Ectodermal cell (in vitro differentiated cells): ENCODE measurements at regions not wholly inside any gene's neighbourhood (a gene's known extent, or its start where the extent isn't known, plus 50 kb on each side); places are given as distances from the start of the nearest gene placed in this dataset.

Experiments used
- H3K27ac ChIP-seq: 2 replicates; pipeline ENCODE4 v1.7.0; 2013; ENCODE audit warnings: mild to moderate bottlenecking, low read depth, low read length; ENCODE audit not compliant: insufficient read depth, poor library complexity, severe bottlenecking
- H3K27me3 ChIP-seq: 2 replicates; pipeline ENCODE4 v1.7.0; 2013; ENCODE audit warnings: mild to moderate bottlenecking, low read length; ENCODE audit not compliant: insufficient read depth, control insufficient read depth, poor library complexity, severe bottlenecking
- H3K36me3 ChIP-seq: one replicate; pipeline ENCODE4 v1.7.0; 2013; ENCODE audit warnings: low read length; ENCODE audit not compliant: control insufficient read depth, insufficient read depth
- H3K4me1 ChIP-seq: one replicate; pipeline ENCODE4 v1.7.0; 2013; ENCODE audit warnings: low read length; ENCODE audit not compliant: control insufficient read depth, insufficient read depth
- H3K4me3 ChIP-seq: 2 replicates; pipeline ENCODE4 v1.7.0; 2013; ENCODE audit warnings: low read depth, low read length, control low read depth; ENCODE audit not compliant: insufficient read depth
- H3K9me3 ChIP-seq: 2 replicates; pipeline ENCODE4 v1.7.0; 2013; ENCODE audit warnings: mild to moderate bottlenecking, low read length, moderate library complexity; ENCODE audit not compliant: control insufficient read depth
- WGBS, 2 experiments: methylation state at CpG; one replicate each; pipeline ENCODE4 v1.1.7; 2013; ENCODE audit warnings: missing lambda C conversion rate in 2 of 2; 5-methylcytosine and 5-hydroxymethylcytosine counted together

GRCh38 chr16:82262244-82262643 lies 92.2 kb upstream of the MPHOSPH6 start:
- 91 to 97% methylated on average over 3 of the region's 3 CpGs for WGBS, 2 experiments
- Histone ChIP-seq H3K27me3 (peaks cover 9% of the 10 kb centered on the region), H3K4me3 (no peak overlapping the region), H3K36me3 (no peaks in the 10 kb centered on the region), H3K4me1 (no peaks in the 10 kb centered on the region), H3K9me3 (no peaks in the 10 kb centered on the region), H3K27ac (no peak overlapping the region)

GRCh38 chr16:82260212-82260795 lies 90.3 kb upstream of the MPHOSPH6 start:
- Histone ChIP-seq H3K27me3 (peaks cover 9% of the 10 kb centered on the region), H3K9me3 (no peaks in the 10 kb centered on the region), H3K4me3 (no peak overlapping the region), H3K4me1 (no peaks in the 10 kb centered on the region), H3K27ac (no peak overlapping the region), H3K36me3 (no peaks in the 10 kb centered on the region)
- 75 to 78% methylated on average over 6 of the region's 6 CpGs for WGBS, 2 experiments

GRCh38 chr16:82259731-82260130 lies 89.7 kb upstream of the MPHOSPH6 start:
- no peak overlapping the region for H3K4me3 ChIP-seq
- no peaks in the 10 kb centered on the region for H3K9me3 ChIP-seq
- H3K27ac ChIP-seq = no peak overlapping the region
- peaks cover 9% of the 10 kb centered on the region for H3K27me3 ChIP-seq
- H3K4me1 ChIP-seq = no peaks in the 10 kb centered on the region
- H3K36me3 ChIP-seq = no peaks in the 10 kb centered on the region
- WGBS, 2 experiments = 91 to 94% methylated on average over 1 of the region's 1 CpG

- whole genome bisulfite sequencing, 2 experiments = 94% methylated on average over 7 of the region's 7 CpGs
These were observed 88.0 kb upstream of the MPHOSPH6 start for GRCh38 chr16:82257990-82258389.

GRCh38 chr16:82252582-82252981 lies 82.6 kb upstream of the MPHOSPH6 start:
- Histone ChIP-seq H3K27ac (no peak overlapping the region), H3K4me3 (no peak overlapping the region), H3K27me3 (no peaks in the 10 kb centered on the region), H3K4me1 (no peaks in the 10 kb centered on the region), H3K9me3 (no peaks in the 10 kb centered on the region), H3K36me3 (no peaks in the 10 kb centered on the region)
- 86 to 91% methylated on average over 2 of the region's 2 CpGs for WGBS, 2 experiments

More at GRCh38 chr16:82257990-82258389, 88.0 kb upstream of the MPHOSPH6 start:
- H3K4me1 ChIP-seq = no peaks in the 10 kb centered on the region
- no peaks in the 10 kb centered on the region for H3K9me3 ChIP-seq
- peaks cover 5% of the 10 kb centered on the region for H3K27me3 ChIP-seq
- H3K36me3 ChIP-seq = no peaks in the 10 kb centered on the region
- no peak overlapping the region for H3K27ac ChIP-seq
- H3K4me3 ChIP-seq = no peak overlapping the region

DNA sequence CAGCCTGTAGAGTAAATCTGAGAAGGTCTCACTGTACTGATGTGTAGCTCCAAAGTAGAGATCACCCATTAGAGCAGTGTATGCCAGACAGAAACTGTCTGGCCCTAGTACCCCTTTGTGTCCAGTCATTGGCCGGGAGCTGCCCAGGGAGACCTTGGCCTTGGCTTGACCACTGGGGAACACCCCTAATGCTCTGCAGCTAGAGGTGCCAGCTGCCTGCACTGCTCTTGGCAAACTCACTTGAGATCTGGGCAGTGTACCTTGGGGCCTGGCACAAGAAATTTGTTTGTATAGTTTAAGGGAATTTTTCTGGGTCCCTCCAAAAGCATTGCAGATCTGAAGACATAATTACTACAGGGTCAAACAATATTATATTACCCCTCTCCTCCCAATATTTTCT lies 78.7 kb upstream of the MPHOSPH6 start:
- no peak overlapping the region for H3K27ac ChIP-seq
- no peaks in the 10 kb centered on the region for H3K4me1 ChIP-seq
- no peaks in the 10 kb centered on the region for H3K36me3 ChIP-seq
- no peak overlapping the region for H3K4me3 ChIP-seq
- H3K9me3 ChIP-seq = no peaks in the 10 kb centered on the region
- 92 to 97% methylated on average over 1 of the region's 1 CpG for WGBS, 2 experiments
- H3K27me3 ChIP-seq = no peaks in the 10 kb centered on the region

GRCh38 chr16:82248012-82248656 lies 78.1 kb upstream of the MPHOSPH6 start:
- Histone ChIP-seq H3K9me3 (no peaks in the 10 kb centered on the region), H3K36me3 (no peaks in the 10 kb centered on the region), H3K27me3 (no peaks in the 10 kb centered on the region), H3K4me3 (no peak overlapping the region), H3K4me1 (no peaks in the 10 kb centered on the region), H3K27ac (no peak overlapping the region)
- WGBS, 2 experiments = 80 to 81% methylated on average over 5 of the region's 5 CpGs

DNA sequence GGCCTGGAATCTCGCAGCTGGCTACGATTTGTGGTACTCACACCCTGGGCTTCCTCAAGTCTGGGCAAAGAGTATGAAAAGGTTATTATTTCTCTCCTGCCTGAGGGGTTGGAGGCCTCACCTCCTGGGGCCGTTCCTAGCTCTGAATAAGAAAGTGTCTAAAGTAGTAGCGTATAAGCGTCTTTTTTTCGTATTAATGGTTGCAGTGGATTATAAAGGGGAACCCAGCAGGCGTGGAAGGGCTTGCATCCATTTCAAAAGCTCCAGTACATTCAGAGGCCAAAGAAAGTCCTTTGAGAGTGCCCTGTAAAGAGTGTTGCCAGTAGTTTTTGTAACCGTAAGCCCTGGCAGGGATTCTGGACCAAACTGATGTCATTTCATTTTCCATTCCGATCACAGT lies 72.2 kb upstream of the MPHOSPH6 start:
- Histone ChIP-seq H3K27me3 (no peaks in the 10 kb centered on the region), H3K4me1 (no peaks in the 10 kb centered on the region), H3K9me3 (no peaks in the 10 kb centered on the region), H3K4me3 (no peak overlapping the region), H3K36me3 (no peaks in the 10 kb centered on the region), H3K27ac (no peak overlapping the region)
- 91 to 94% methylated on average over 9 of the region's 9 CpGs for WGBS, 2 experiments

DNA sequence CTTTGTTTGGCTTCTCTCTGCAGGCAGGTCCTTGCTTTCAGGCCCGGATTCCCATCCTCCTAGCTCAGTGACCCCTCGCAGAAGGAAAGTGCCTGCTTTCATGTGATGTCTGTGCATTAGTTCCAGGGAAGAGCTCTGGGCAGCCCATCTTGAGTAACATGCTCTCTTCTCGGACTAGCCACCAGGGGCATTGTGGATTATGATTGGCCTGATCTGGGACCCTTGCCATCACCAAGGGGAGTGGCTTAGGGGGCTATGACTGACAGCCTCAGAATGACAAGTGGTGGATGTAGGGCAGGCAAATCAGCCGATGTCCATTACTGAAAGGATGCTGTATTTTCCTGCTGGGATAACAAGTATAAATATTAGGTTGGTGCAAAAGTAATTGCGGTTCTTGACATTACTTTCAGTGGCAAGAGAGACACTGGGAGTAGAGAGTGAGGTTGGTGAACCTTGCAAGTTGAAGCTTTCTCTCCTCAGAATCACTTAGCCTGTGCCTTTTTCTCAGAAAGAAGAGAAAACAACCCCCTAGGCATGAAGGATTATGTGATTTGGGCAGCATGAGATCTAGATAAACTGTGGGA lies 71.5 kb upstream of the MPHOSPH6 start:
- 93 to 94% methylated on average over 5 of the region's 5 CpGs for WGBS, 2 experiments
- Histone ChIP-seq H3K4me3 (no peak overlapping the region), H3K27ac (no peak overlapping the region), H3K27me3 (no peaks in the 10 kb centered on the region), H3K9me3 (no peaks in the 10 kb centered on the region), H3K4me1 (no peaks in the 10 kb centered on the region), H3K36me3 (no peaks in the 10 kb centered on the region)

DNA sequence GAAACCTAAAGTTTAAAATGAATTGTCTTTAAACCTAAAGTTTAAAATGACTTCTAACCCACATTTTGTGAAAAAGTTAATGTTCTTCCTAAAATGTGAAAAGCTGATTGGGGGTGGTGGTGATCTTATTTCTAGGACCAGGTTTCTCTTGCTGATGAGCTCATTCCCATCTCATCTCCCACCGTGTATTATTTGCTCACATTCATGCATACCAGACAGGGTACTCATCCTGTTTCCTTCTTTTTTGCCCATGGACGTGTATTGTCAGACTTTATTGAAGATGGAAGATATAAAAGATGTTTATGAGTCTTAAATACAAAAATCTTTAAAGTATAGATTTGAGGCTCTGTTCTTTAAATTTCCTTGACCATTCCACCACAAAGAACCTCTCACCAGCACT lies 70.1 kb upstream of the MPHOSPH6 start:
- no peaks in the 10 kb centered on the region for H3K9me3 ChIP-seq
- WGBS, 2 experiments = 67 to 86% methylated on average over 1 of the region's 2 CpGs
- no peaks in the 10 kb centered on the region for H3K4me1 ChIP-seq
- no peaks in the 10 kb centered on the region for H3K36me3 ChIP-seq
- H3K27me3 ChIP-seq = no peaks in the 10 kb centered on the region
- no peak overlapping the region for H3K4me3 ChIP-seq
- H3K27ac ChIP-seq = no peak overlapping the region
